ENCODE measurements at regions not wholly inside any gene's neighbourhood (a gene's known extent, or its start where the extent isn't known, plus 50 kb on each side); places are given as distances from the start of the nearest gene placed in this dataset.

GRCh38 chr6:140821196-140821595 is 1311.5 kb upstream of the GJE1 start:
- Histone ChIP-seq H4K20me1 (ENCODE audit: low read depth, low read length) (no peaks in the 10 kb centered on the region), H3K27me3 (ENCODE audit: low read length) (no peaks in the 10 kb centered on the region), H3K36me3 (ENCODE audit: low read length) (no peaks in the 10 kb centered on the region), H3K4me3 (ENCODE audit: insufficient read depth, low read length, poor library complexity, severe bottlenecking) (no peak overlapping the region), H3K9me3 (ENCODE audit: insufficient read depth, low read length) (no peaks in the 10 kb centered on the region), H3K79me2 (ENCODE audit: insufficient read depth, low read length) (no peaks in the 10 kb centered on the region), H2AFZ (ENCODE audit: low read depth, low read length, severe bottlenecking) (no peak overlapping the region), H3K9me2 (replicated peaks; ENCODE audit: insufficient read depth, low read length) (no peaks in the 10 kb centered on the region), H3K4me2 (ENCODE audit: low read depth, low read length, poor library complexity, severe bottlenecking) (no peak overlapping the region), H3K27ac (ENCODE audit: low read depth, low read length) (no peak overlapping the region), H3F3A (ENCODE audit: insufficient read depth) (no peaks in the 10 kb centered on the region), H3K9ac (ENCODE audit: low read length) (no peak overlapping the region)
- TF ChIP-seq EZH2phosphoT487 (conservative IDR thresholded peaks at IDR 0.05; ENCODE audit: low read length) (no peak), CTCF (IDR thresholded peaks at IDR 0.05; ENCODE audit: insufficient read depth, low read length, poor library complexity, severe bottlenecking) (no peak)

- Histone ChIP-seq H3K27me3 (ENCODE audit: low read length) (no peaks in the 10 kb centered on the region), H3K9ac (ENCODE audit: low read length) (no peak overlapping the region), H3K9me2 (replicated peaks; ENCODE audit: insufficient read depth, low read length) (no peaks in the 10 kb centered on the region), H3K36me3 (ENCODE audit: low read length) (no peaks in the 10 kb centered on the region), H3K4me3 (ENCODE audit: insufficient read depth, low read length, poor library complexity, severe bottlenecking) (no peak overlapping the region), H2AFZ (ENCODE audit: low read depth, low read length, severe bottlenecking) (no peak overlapping the region), H3K9me3 (ENCODE audit: insufficient read depth, low read length) (no peaks in the 10 kb centered on the region), H3K27ac (ENCODE audit: low read depth, low read length) (no peak overlapping the region), H3F3A (ENCODE audit: insufficient read depth) (no peaks in the 10 kb centered on the region), H3K4me2 (ENCODE audit: low read depth, low read length, poor library complexity, severe bottlenecking) (no peak overlapping the region), H4K20me1 (ENCODE audit: low read depth, low read length) (no peaks in the 10 kb centered on the region), H3K79me2 (ENCODE audit: insufficient read depth, low read length) (no peaks in the 10 kb centered on the region)
- TF ChIP-seq EZH2phosphoT487 (conservative IDR thresholded peaks at IDR 0.05; ENCODE audit: low read length): no peak
- no peak for TF ChIP-seq CTCF (IDR thresholded peaks at IDR 0.05; ENCODE audit: insufficient read depth, low read length, poor library complexity, severe bottlenecking)
Measured at GRCh38 chr6:140817176-140817575, 1315.5 kb upstream of the GJE1 start.

GRCh38 chr6:140816681-140817080 is 1316.0 kb upstream of the GJE1 start:
- H3K27me3 ChIP-seq (ENCODE audit: low read length): no peaks in the 10 kb centered on the region
- H3K79me2 ChIP-seq (ENCODE audit: insufficient read depth, low read length): no peaks in the 10 kb centered on the region
- H3K9me3 ChIP-seq (ENCODE audit: insufficient read depth, low read length): no peaks in the 10 kb centered on the region
- no peak overlapping the region for H2AFZ ChIP-seq (ENCODE audit: low read depth, low read length, severe bottlenecking)
- H3K9ac ChIP-seq (ENCODE audit: low read length): no peak overlapping the region
- H3K27ac ChIP-seq (ENCODE audit: low read depth, low read length): no peak overlapping the region
- no peak overlapping the region for H3K4me2 ChIP-seq (ENCODE audit: low read depth, low read length, poor library complexity, severe bottlenecking)
- TF ChIP-seq CTCF (IDR thresholded peaks at IDR 0.05; ENCODE audit: insufficient read depth, low read length, poor library complexity, severe bottlenecking) (no peak), EZH2phosphoT487 (conservative IDR thresholded peaks at IDR 0.05; ENCODE audit: low read length) (no peak)
- no peaks in the 10 kb centered on the region for H3K36me3 ChIP-seq (ENCODE audit: low read length)
- no peak overlapping the region for H3K4me3 ChIP-seq (ENCODE audit: insufficient read depth, low read length, poor library complexity, severe bottlenecking)
- no peaks in the 10 kb centered on the region for H3K9me2 ChIP-seq (replicated peaks; ENCODE audit: insufficient read depth, low read length)
- no peaks in the 10 kb centered on the region for H3F3A ChIP-seq (ENCODE audit: insufficient read depth)
- no peaks in the 10 kb centered on the region for H4K20me1 ChIP-seq (ENCODE audit: low read depth, low read length)
